RWPE2 (cell line): ENCODE measurements at regions not wholly inside any gene's neighbourhood (a gene's known extent, or its start where the extent isn't known, plus 50 kb on each side); places are given as distances from the start of the nearest gene placed in this dataset.
A peak's percentile ranks its signal among the peaks of the same experiment; 100 is the strongest.

Experiments used
- ATAC-seq: fragments of 200-7000 bp; cut with Tn5 transposase; 3 replicates; pipeline ENCODE4 v1.9.1; 2021; ENCODE audit warnings: low read depth
- DNase-seq: peaks from one replicate; pipeline ENCODE4 v3.0.0-alpha.2; 2020; ENCODE audit warnings: low spot score
- H3K27ac ChIP-seq: fragments of 450-650 bp; 2 replicates; pipeline ENCODE4 v1.5.1; 2017; ENCODE audit warnings: mild to moderate bottlenecking; ENCODE audit not compliant: poor library complexity, severe bottlenecking
- H3K27me3 ChIP-seq: fragments of 250-450 bp; sonication (Bioruptor Pico); 2 replicates; pipeline ENCODE4 v1.5.1; 2021; ENCODE audit warnings: mild to moderate bottlenecking, moderate library complexity; ENCODE audit not compliant: insufficient read depth, poor library complexity, severe bottlenecking
- H3K36me3 ChIP-seq: fragments of 250-450 bp; sonication (Bioruptor Pico); 2 replicates; pipeline ENCODE4 v1.5.1; 2020; ENCODE audit warnings: low read depth, mild to moderate bottlenecking, moderate library complexity
- H3K4me1 ChIP-seq: fragments of 250-450 bp; sonication (Bioruptor Pico); 2 replicates; pipeline ENCODE4 v1.5.1; 2021; ENCODE audit warnings: mild to moderate bottlenecking, moderate library complexity; ENCODE audit not compliant: insufficient read depth, poor library complexity, severe bottlenecking
- H3K4me3 ChIP-seq: fragments of 250-450 bp; sonication (Bioruptor Pico); 2 replicates; pipeline ENCODE4 v1.5.1; 2021; ENCODE audit warnings: mild to moderate bottlenecking, moderate library complexity; ENCODE audit not compliant: severe bottlenecking
- H3K9me3 ChIP-seq: fragments of 250-450 bp; sonication (Bioruptor Pico); 2 replicates; pipeline ENCODE4 v1.5.1; 2021; ENCODE audit warnings: mild to moderate bottlenecking, moderate library complexity; ENCODE audit not compliant: severe bottlenecking
- TF ChIP-seq, protein P1 (sequence below): fragments of 450-650 bp; IDR thresholded peaks from one replicate; pipeline ENCODE4 v1.5.1; 2017; ENCODE audit warnings: mild to moderate bottlenecking, moderate library complexity; ENCODE audit not compliant: poor library complexity, severe bottlenecking

DNA sequence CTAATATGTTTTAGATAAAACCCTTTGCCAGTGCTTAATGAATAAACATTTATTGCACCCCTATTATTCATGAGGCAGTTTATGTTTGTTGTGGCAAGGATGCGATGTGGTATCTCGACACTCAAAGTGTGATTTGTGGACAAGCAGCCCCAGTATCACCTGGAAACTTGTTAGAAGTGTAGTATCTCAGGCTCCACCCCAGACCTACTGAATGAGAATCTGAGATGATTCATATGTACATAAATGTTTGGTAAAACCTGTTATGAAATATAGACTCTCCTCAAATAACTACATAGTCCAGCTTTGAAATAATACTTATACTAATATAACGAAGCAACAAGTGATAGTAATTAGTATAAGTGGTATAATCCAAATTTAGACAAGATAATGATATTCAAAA, 914.8 kb downstream of the TUSC7 start:
- TF ChIP-seq, protein P1, sequence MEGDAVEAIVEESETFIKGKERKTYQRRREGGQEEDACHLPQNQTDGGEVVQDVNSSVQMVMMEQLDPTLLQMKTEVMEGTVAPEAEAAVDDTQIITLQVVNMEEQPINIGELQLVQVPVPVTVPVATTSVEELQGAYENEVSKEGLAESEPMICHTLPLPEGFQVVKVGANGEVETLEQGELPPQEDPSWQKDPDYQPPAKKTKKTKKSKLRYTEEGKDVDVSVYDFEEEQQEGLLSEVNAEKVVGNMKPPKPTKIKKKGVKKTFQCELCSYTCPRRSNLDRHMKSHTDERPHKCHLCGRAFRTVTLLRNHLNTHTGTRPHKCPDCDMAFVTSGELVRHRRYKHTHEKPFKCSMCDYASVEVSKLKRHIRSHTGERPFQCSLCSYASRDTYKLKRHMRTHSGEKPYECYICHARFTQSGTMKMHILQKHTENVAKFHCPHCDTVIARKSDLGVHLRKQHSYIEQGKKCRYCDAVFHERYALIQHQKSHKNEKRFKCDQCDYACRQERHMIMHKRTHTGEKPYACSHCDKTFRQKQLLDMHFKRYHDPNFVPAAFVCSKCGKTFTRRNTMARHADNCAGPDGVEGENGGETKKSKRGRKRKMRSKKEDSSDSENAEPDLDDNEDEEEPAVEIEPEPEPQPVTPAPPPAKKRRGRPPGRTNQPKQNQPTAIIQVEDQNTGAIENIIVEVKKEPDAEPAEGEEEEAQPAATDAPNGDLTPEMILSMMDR: no peak
- no peak for DNase-seq
- H3K9me3 ChIP-seq: no peaks in the 10 kb centered on the region
- H3K4me1 ChIP-seq: peaks cover 40% of the 10 kb centered on the region
- no peaks in the 10 kb centered on the region for H3K36me3 ChIP-seq
- no peaks in the 10 kb centered on the region for H3K27me3 ChIP-seq
- ATAC-seq: peak; percentile 65
- H3K4me3 ChIP-seq: no peak overlapping the region
- H3K27ac ChIP-seq: no peak overlapping the region

DNA sequence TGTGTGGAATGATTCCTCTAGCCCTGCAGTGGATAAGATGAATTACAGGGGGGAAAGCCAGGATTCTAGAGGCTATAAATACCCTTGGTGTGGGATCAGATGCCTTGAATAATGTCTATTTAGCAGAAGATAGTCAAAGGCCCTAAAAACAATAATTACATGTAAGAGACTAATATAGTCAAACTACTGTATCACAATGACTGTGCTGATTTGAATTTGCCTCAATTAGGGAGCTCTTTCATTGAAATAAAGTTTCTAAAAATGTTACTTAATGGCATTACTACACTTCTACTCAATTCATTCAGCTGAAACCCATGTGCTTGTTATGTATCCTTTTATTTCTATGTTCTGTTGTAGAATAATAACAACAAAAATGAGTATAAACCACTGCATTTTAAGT, 915.6 kb downstream of the TUSC7 start:
- no peak for DNase-seq

DNA sequence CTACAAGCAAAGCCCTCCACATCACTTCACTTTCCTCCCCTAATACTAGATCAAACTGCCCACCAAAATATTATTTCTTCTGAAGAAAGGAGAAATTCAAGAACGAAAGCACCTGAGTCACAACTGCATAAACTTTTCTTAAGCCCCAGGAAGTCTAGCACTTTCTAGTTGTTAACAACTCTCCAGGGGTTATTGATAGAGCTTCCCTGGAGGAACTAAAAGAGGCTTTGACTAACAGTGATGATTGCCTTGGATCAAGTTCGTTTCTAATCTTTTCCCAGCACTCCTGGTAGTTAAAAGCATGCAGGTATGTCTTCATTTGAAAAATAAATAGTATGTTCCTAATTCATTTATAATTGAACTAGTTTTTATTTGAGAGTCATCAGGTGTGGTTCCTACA, 917.0 kb downstream of the TUSC7 start:
- TF ChIP-seq, protein P1: no peak

More for the DNA sequence above, 915.6 kb downstream of the TUSC7 start:
- no peak overlapping the region for H3K27ac ChIP-seq
- no peaks in the 10 kb centered on the region for H3K9me3 ChIP-seq
- H3K27me3 ChIP-seq: no peaks in the 10 kb centered on the region
- no peak for ATAC-seq
- no peak overlapping the region for H3K4me3 ChIP-seq
- no peaks in the 10 kb centered on the region for H3K36me3 ChIP-seq
- TF ChIP-seq, protein P1: no peak
- peaks cover 40% of the 10 kb centered on the region for H3K4me1 ChIP-seq

DNA sequence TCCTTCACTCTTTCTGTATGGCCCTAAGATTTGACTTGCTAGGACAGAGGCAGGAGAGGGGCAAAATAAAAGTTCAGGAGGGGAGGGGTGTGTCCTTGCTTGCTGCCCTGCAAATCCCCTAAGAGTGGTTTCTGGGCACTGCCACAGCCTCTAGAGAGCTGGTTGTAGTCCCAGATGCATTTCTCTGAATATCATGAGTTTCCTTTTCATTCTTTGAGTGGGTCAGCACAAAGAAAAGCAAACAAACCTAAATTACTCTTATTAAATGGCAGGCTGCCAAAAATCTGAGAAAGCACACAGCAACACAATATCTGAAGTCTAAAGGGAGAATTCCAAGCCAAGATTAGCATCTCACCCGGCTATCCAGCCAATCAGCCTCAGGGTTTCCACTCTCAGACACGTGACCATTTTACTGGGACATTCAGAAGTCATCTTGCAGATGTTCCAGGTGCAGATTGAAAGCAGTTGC, 919.3 kb downstream of the TUSC7 start:
- H3K27me3 ChIP-seq: no peaks in the 10 kb centered on the region
- no peak overlapping the region for H3K4me3 ChIP-seq
- DNase-seq (no peak), ATAC-seq (peak; percentile 80)
- H3K9me3 ChIP-seq: no peaks in the 10 kb centered on the region
- H3K27ac ChIP-seq: peak overlapping the region; percentile 20
- no peaks in the 10 kb centered on the region for H3K36me3 ChIP-seq
- TF ChIP-seq, protein P1: no peak
- peaks cover 18% of the 10 kb centered on the region for H3K4me1 ChIP-seq

More for the DNA sequence above, 917.0 kb downstream of the TUSC7 start:
- ATAC-seq: no peak
- H3K4me3 ChIP-seq: no peak overlapping the region
- H3K27ac ChIP-seq: no peak overlapping the region
- H3K27me3 ChIP-seq: no peaks in the 10 kb centered on the region
- no peaks in the 10 kb centered on the region for H3K36me3 ChIP-seq
- no peak for DNase-seq
- no peaks in the 10 kb centered on the region for H3K9me3 ChIP-seq
- H3K4me1 ChIP-seq: peaks cover 40% of the 10 kb centered on the region

DNA sequence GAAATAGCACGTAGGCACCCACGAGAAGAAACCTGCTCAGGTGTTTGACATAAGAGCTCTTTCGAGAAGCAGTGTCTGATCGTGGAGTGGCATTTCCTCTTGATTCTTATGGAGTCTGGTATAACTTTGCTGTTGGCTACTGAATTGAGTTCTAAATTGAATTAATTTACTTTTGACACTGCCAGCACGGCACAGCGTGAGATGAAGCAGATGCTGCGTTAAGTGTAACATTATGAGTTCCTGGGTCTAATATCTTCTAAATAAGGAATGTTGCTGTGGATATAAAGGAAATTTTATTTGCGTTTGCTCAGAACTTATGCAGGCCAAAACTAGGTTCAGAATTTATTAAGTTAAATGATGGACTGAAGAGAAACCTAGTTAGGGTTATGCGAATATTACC, 919.9 kb downstream of the TUSC7 start:
- Histone ChIP-seq H3K4me1 (peaks cover 12% of the 10 kb centered on the region), H3K27me3 (no peaks in the 10 kb centered on the region), H3K27ac (no peak overlapping the region), H3K36me3 (no peaks in the 10 kb centered on the region), H3K9me3 (no peaks in the 10 kb centered on the region), H3K4me3 (no peak overlapping the region)
- TF ChIP-seq, protein P1: no peak
- ATAC-seq: no peak
- no peak for DNase-seq
